AG09309 (cell line): ENCODE measurements at regions not wholly inside any gene's neighbourhood (a gene's known extent, or its start where the extent isn't known, plus 50 kb on each side); places are given as distances from the start of the nearest gene placed in this dataset.
A peak's percentile ranks its signal among the peaks of the same experiment; 100 is the strongest.
"Not testable (repeated sequence)": the region's sequence is repeated elsewhere in the genome, so short reads cannot be mapped to it uniquely, and the experiment has no call there.

Experiments used
- DNase-seq: peaks from one replicate; pipeline ENCODE4 v3.0.0-alpha.2; 2010; ENCODE audit warnings: low read depth
- H3K4me3 ChIP-seq: 2 replicates; pipeline ENCODE4 v1.5.1; 2011; ENCODE audit warnings: mild to moderate bottlenecking, low read depth, low read length, moderate library complexity; ENCODE audit not compliant: control insufficient read depth
- TF ChIP-seq, protein P1 (sequence below): IDR thresholded peaks from 2 replicates; pipeline ENCODE4 v1.5.1; 2011; ENCODE audit warnings: mild to moderate bottlenecking, low read depth, low read length, inconsistent platforms; ENCODE audit not compliant: insufficient read depth, control insufficient read depth; ENCODE audit errors: missing control alignments

DNA sequence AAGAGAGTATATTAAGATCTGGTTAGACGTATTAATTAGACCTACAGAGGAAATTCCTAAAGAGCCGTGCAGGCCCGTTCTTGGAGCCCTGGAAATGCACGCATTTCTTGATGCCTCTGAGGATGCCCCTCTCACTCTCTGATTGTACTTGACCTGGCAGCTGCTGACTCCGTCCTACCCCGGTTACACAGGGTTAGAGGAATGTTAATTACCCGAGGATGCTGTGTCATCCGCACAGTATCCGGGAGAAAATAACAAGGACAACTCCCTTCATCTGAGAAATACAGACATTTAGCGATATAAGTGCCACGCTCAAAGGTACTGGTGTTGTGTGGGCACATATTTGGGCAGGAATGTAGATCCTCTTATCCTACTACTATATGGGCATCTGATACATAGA is 404.6 kb upstream of the FAT1 start:
- peak; percentile 27 for DNase-seq
- H3K4me3 ChIP-seq = no peak overlapping the region
- TF ChIP-seq, protein P1, sequence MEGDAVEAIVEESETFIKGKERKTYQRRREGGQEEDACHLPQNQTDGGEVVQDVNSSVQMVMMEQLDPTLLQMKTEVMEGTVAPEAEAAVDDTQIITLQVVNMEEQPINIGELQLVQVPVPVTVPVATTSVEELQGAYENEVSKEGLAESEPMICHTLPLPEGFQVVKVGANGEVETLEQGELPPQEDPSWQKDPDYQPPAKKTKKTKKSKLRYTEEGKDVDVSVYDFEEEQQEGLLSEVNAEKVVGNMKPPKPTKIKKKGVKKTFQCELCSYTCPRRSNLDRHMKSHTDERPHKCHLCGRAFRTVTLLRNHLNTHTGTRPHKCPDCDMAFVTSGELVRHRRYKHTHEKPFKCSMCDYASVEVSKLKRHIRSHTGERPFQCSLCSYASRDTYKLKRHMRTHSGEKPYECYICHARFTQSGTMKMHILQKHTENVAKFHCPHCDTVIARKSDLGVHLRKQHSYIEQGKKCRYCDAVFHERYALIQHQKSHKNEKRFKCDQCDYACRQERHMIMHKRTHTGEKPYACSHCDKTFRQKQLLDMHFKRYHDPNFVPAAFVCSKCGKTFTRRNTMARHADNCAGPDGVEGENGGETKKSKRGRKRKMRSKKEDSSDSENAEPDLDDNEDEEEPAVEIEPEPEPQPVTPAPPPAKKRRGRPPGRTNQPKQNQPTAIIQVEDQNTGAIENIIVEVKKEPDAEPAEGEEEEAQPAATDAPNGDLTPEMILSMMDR = no peak

DNA sequence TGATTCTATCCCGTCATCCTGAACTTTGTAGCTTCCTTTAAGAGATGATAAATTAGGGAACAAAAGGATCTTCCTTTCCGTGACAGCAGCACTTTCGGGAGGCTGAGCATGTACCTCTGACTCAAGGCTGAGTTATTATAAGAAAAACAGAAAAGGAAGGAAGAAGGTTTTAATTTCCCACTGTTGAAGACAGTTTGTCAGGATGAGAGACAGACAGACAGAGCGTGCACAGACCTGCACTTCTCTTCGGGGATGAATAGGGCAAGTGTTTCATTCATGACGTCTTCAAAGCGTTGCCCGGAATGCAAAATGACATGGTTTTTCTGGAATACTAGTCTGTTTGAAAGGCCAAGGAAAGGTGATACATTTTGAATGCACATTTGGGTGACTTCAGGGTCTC is 405.3 kb upstream of the FAT1 start:
- no peak overlapping the region for H3K4me3 ChIP-seq
- TF ChIP-seq, protein P1 = no peak
- peak; percentile 18 for DNase-seq

DNA sequence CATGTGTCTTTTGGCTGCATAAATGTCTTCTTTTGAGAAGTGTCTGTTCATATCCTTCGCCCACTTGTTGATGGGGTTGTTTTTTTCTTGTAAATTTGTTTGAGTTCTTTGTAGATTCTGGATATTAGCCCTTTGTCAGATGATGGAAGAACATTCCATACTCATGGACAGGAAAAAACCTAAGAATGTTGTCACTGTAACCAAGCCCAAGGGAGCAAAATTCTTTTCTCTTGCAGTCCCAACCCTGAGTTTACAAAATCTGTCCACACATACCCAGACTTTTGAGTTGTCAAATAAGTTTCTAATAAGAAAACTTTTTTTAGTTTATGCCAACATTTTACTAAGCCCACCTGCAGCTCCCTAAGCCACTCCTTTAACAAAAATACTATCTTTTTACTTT is 408.2 kb upstream of the FAT1 start:
- DNase-seq, H3K4me3 ChIP-seq: not testable (repeated sequence)

DNA sequence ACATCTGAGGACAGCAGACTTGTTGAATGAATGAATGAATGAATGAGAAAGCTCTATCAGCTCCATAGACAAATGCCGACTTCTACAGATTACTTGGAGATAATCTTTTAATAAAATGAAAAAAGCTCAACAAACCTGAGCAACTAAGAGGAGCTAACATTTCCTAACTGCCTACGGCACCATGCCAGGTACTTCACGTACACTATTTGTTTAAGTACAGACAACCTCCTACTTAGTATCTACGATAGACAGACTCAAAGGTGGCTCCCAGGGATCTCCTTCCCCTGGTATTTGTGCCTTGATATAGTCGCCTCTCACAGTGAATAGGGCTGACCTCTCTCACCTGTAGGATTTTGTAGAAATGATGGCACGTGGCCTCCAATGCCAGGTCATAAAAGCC is 412.2 kb upstream of the FAT1 start:
- H3K4me3 ChIP-seq = no peak overlapping the region
- TF ChIP-seq, protein P1 = no peak
- no peak for DNase-seq

DNA sequence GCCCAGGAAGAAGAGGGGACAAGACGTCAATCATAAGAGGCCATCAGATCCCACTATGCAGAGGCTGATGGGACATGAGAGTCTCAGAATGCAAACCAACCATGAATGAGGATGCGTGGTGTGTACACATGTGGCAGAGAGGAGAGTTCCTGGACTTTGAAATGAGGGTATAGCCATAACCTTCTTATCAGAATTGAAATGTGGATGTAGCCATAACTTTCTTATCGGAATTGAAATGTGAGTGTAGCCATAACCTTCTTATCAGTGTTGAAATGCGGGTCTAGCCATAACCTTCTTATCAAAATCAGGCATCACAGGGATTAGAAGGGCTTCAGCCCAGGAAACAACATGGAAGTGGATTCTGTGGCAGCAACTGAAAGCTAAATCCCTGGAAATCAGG is 415.5 kb upstream of the FAT1 start:
- no peak overlapping the region for H3K4me3 ChIP-seq
- DNase-seq = no peak
- TF ChIP-seq, protein P1 = no peak

DNA sequence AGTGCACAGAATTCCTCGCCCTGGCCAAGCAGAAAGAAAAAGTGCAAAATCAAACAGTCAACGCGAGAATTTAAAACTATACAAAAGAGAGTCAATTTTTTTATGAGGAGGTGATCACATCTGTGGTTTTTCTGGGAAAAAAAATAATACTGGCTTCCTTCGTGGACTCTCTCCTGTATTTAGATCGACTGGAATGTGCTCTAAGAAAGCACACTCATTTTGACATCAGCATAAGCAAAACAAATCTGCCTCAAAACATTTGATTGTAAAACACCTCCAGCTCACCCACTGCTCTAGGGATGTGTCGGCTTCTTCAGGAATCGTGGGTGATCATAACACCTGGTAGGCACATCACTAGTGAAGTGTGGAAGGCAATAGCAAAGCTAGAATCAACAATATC is 417.4 kb upstream of the FAT1 start:
- TF ChIP-seq, protein P1 = no peak
- no peak for DNase-seq
- no peak overlapping the region for H3K4me3 ChIP-seq

DNA sequence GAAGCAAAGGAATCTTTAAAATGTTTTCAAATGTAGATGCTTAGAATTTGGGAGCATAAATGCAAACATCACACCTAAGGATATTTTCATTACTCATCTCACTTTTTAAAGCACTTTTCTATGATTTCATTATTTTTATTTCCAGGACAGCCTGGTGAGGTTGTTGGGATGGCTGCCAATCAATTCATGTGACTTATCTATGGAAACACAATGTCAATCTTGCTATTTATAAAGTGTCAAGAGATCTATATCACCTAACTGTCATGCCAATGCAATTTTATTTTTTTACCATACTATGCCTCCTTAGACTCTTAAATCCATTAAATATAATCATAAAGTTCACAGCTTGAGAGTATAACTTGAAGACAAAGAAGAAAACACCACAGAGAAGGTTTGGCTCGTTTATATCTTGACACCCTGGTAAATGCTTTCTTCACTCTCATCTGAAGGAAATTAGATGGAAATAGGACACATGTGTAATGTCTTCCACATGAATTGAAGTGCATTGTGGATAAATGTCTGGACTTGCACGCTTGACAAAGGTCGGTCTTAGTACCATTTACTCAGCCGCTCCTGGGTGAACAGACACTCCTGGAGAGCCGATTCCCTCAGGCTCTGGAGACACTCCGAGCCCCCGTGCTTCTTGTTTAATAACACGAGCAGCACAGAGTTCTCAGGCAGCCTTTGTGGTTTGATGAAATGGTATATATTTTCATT is 425.7 kb upstream of the FAT1 start:
- no peak for DNase-seq
- no peak overlapping the region for H3K4me3 ChIP-seq
- TF ChIP-seq, protein P1 = no peak
